GM18519 (cell line): ENCODE measurements at regions not wholly inside any gene's neighbourhood (a gene's known extent, or its start where the extent isn't known, plus 50 kb on each side); places are given as distances from the start of the nearest gene placed in this dataset.

ENCODE experiments used
- ATAC-seq: cut with Tn5 transposase; IDR thresholded peaks from one replicate; pipeline ENCODE4 v1.9.1; 2021; ENCODE audit warnings: mild to moderate bottlenecking, moderate library complexity; ENCODE audit not compliant: unreplicated experiment, low FRiP score

- ATAC-seq: no peak
These were observed 335.4 kb downstream of the BCOR start for GRCh38 chrX:39762266-39762841.

- no peak for ATAC-seq
These were observed 333.3 kb downstream of the BCOR start for GRCh38 chrX:39764441-39764914.

GRCh38 chrX:39765327-39765726, 332.4 kb downstream of the BCOR start:
- no peak for ATAC-seq

GRCh38 chrX:39766085-39766726, 331.6 kb downstream of the BCOR start:
- ATAC-seq: no peak

GRCh38 chrX:39766855-39767254, 330.9 kb downstream of the BCOR start:
- ATAC-seq: no peak

- ATAC-seq: no peak
These were observed 330.3 kb downstream of the BCOR start for GRCh38 chrX:39767446-39767845.

GRCh38 chrX:39769748-39770147, 328.0 kb downstream of the BCOR start:
- no peak for ATAC-seq

GRCh38 chrX:39771089-39771488, 326.7 kb downstream of the BCOR start:
- ATAC-seq: no peak

- no peak for ATAC-seq
These were observed 325.5 kb downstream of the BCOR start for GRCh38 chrX:39772057-39772832.

- ATAC-seq: no peak
These were observed 324.6 kb downstream of the BCOR start for GRCh38 chrX:39773150-39773549.

GRCh38 chrX:39773923-39774773, 323.6 kb downstream of the BCOR start:
- ATAC-seq: no peak

GRCh38 chrX:39774774-39775328, 322.9 kb downstream of the BCOR start:
- no peak for ATAC-seq

GRCh38 chrX:39777623-39778025, 320.1 kb downstream of the BCOR start:
- ATAC-seq: no peak

- ATAC-seq: no peak
These were observed 317.6 kb downstream of the BCOR start for GRCh38 chrX:39779952-39780783.

- no peak for ATAC-seq
These were observed 315.5 kb downstream of the BCOR start for GRCh38 chrX:39782276-39782675.

- ATAC-seq: no peak
These were observed 309.8 kb downstream of the BCOR start for GRCh38 chrX:39787999-39788398.

- no peak for ATAC-seq
These were observed 309.2 kb downstream of the BCOR start for GRCh38 chrX:39788521-39788920.

GRCh38 chrX:39791691-39792090, 306.1 kb downstream of the BCOR start:
- no peak for ATAC-seq

- ATAC-seq: no peak
These were observed 302.2 kb downstream of the BCOR start for GRCh38 chrX:39795605-39796004.

- ATAC-seq: no peak
These were observed 300.9 kb downstream of the BCOR start for GRCh38 chrX:39796856-39797255.
